BLaER1 (cell line): ENCODE measurements at regions not wholly inside any gene's neighbourhood (a gene's known extent, or its start where the extent isn't known, plus 50 kb on each side); places are given as distances from the start of the nearest gene placed in this dataset.
A peak's percentile ranks its signal among the peaks of the same experiment; 100 is the strongest.

Experiments
- H3K27ac ChIP-seq: shearing (Covaris generic); formaldehyde crosslinking; 2 replicates; pipeline ENCODE4 v1.8.1; 2022
- H3K27me3 ChIP-seq: shearing (Covaris generic); formaldehyde crosslinking; 2 replicates; pipeline ENCODE4 v1.8.1; 2022
- H3K36me3 ChIP-seq: shearing (Covaris generic); formaldehyde crosslinking; 2 replicates; pipeline ENCODE4 v1.8.1; 2022
- H3K4me1 ChIP-seq: shearing (Covaris generic); formaldehyde crosslinking; 2 replicates; pipeline ENCODE4 v1.8.1; 2022
- H3K4me2 ChIP-seq: shearing (Covaris generic); formaldehyde crosslinking; 2 replicates; pipeline ENCODE4 v1.8.1; 2022
- H3K4me3 ChIP-seq: shearing (Covaris generic); formaldehyde crosslinking; 2 replicates; pipeline ENCODE4 v1.8.1; 2022
- H3K9ac ChIP-seq: shearing (Covaris generic); formaldehyde crosslinking; 2 replicates; pipeline ENCODE4 v1.8.1; 2022
- H3K9me3 ChIP-seq: shearing (Covaris generic); formaldehyde crosslinking; 2 replicates; pipeline ENCODE4 v1.8.1; 2022
- H4K20me1 ChIP-seq: shearing (Covaris generic); formaldehyde crosslinking; 2 replicates; pipeline ENCODE4 v1.8.1; 2022
- Cebpa-rat ChIP-seq: shearing (Covaris generic); IDR thresholded peaks from 2 replicates; pipeline ENCODE4 v1.8.1; 2022

- Histone ChIP-seq H3K4me3 (no peak overlapping the region), H3K9me3 (peaks cover 21% of the 10 kb centered on the region), H3K4me1 (peaks cover 44% of the 10 kb centered on the region), H3K36me3 (no peaks in the 10 kb centered on the region), H3K4me2 (peak overlapping the region; percentile 31; the same call in 1 of the 2 replicates), H3K27ac (0 out of 2 replicates have a peak overlapping the region, but pooled peaks have one; percentile 7), H4K20me1 (no peaks in the 10 kb centered on the region), H3K9ac (no peak overlapping the region), H3K27me3 (no peaks in the 10 kb centered on the region)
- no peak for TF ChIP-seq Cebpa-rat
Observed at GRCh38 chr3:194738254-194739093, 52.8 kb downstream of the FAM43A start.

GRCh38 chr3:194739498-194740284 lies 54.0 kb downstream of the FAM43A start:
- Histone ChIP-seq H3K27me3 (no peaks in the 10 kb centered on the region), H3K4me2 (no peak overlapping the region), H3K4me1 (peaks cover 42% of the 10 kb centered on the region), H3K9me3 (peaks cover 13% of the 10 kb centered on the region), H3K9ac (no peak overlapping the region), H3K27ac (no peak overlapping the region), H3K36me3 (no peaks in the 10 kb centered on the region), H3K4me3 (no peak overlapping the region), H4K20me1 (no peaks in the 10 kb centered on the region)
- TF ChIP-seq Cebpa-rat = no peak

DNA sequence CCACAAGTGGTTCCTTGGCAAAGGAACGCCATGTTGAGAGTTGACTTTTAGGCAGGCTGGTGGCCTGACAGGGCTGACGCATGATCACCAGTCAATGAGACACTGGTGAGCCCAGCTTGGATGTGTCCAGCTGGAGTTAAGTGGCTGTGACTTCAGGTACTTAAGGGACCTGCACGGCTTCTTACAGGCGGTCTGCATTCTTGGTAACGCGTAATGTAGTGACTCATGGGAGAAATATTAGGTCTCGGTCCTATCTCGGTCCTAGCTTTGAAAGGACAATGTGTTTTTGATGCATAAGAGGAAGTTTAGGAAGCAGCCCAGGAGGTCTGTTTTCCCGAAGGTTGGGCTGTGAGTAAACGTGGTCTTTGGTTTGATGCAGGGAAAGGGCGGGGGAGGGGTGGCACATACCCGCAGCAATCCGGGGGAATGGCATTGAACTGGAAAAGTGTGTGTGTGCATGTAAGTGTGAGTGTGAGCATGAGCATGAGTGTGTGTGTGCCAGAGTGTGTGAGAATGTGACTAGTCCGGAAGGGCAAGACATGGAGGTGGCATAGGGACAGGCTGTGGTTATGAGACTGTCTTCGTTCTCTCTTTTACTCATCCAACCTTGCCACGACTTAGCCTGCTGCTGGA lies 55.3 kb downstream of the FAM43A start:
- Histone ChIP-seq H3K36me3 (no peaks in the 10 kb centered on the region), H3K9me3 (peaks cover under 1% of the 10 kb centered on the region; the same call in 1 of the 2 replicates), H3K4me1 (peaks cover 47% of the 10 kb centered on the region), H3K4me2 (peak overlapping the region; percentile 17; the same call in 1 of the 2 replicates), H3K9ac (no peak overlapping the region), H3K27ac (no peak overlapping the region), H3K27me3 (no peaks in the 10 kb centered on the region), H3K4me3 (no peak overlapping the region), H4K20me1 (no peaks in the 10 kb centered on the region)
- no peak for TF ChIP-seq Cebpa-rat

- Histone ChIP-seq H3K9me3 (no peaks in the 10 kb centered on the region), H3K27me3 (no peaks in the 10 kb centered on the region), H3K4me2 (no peak overlapping the region), H3K9ac (no peak overlapping the region), H3K36me3 (no peaks in the 10 kb centered on the region), H4K20me1 (no peaks in the 10 kb centered on the region), H3K27ac (no peak overlapping the region), H3K4me1 (peaks cover 38% of the 10 kb centered on the region), H3K4me3 (no peak overlapping the region)
- no peak for TF ChIP-seq Cebpa-rat
Observed at GRCh38 chr3:194741916-194742315, 56.2 kb downstream of the FAM43A start.

DNA sequence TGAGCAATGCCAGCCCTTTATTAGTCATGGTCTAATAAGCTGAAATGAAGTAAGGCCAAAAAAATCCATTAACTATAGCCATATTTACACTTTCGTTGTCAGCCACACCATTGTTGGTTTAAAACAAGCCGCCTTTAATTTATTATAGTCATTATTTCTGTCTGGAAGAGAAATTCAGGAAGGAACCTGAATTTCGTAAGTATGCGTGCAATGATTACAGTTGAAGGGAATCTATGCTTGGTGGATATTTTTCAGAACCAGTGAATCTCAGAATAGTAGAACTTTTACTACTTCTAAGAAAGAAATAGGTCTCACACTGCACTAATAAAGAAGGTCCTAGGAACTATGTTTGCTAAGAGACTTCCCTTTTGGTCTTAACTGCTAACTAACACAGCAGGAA lies 59.1 kb downstream of the FAM43A start:
- no peaks in the 10 kb centered on the region for H4K20me1 ChIP-seq
- H3K36me3 ChIP-seq = no peaks in the 10 kb centered on the region
- H3K9ac ChIP-seq = no peak overlapping the region
- no peaks in the 10 kb centered on the region for H3K27me3 ChIP-seq
- TF ChIP-seq Cebpa-rat = no peak
- H3K4me3 ChIP-seq = no peak overlapping the region
- H3K4me1 ChIP-seq = peaks cover 19% of the 10 kb centered on the region
- no peaks in the 10 kb centered on the region for H3K9me3 ChIP-seq
- no peak overlapping the region for H3K27ac ChIP-seq
- no peak overlapping the region for H3K4me2 ChIP-seq

DNA sequence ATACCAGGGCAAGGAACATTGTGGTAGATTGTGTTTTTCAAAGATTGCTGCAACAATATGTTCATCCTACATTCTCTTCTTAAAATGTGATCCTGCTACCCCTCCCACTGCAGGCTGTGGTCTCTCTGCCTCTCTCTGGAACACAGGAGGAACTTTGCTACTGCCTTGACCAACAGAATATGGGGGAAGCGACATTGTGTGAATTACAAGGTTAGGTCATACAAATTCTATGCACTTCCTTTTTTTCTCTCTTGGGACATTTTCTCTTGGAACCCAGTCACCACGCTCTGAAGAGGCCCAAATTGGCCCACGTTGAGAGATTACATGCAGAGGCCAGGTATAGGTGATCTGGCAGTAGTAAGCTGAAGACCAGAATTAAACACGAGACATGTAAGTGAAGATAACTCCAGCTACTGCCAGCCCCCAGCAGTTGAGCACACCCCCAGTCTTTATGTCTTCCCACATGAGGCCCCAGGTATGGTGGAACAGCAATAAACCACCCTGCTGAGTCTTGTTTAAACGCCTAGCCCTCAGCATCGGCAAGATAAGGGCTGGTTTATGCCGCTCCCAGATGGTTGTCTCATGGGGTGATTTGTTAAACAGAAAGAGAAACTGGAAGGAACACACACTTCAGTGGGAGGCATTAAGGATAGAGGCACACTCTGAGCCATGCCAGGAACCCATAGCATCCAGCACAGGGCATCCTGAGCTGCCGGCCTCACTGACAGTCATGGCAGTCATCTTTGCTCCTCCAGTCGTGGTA lies 59.9 kb downstream of the FAM43A start:
- no peak overlapping the region for H3K9ac ChIP-seq
- peaks cover 19% of the 10 kb centered on the region for H3K4me1 ChIP-seq
- no peaks in the 10 kb centered on the region for H3K36me3 ChIP-seq
- no peaks in the 10 kb centered on the region for H3K9me3 ChIP-seq
- H3K27ac ChIP-seq = no peak overlapping the region
- no peak for TF ChIP-seq Cebpa-rat
- H3K27me3 ChIP-seq = no peaks in the 10 kb centered on the region
- no peak overlapping the region for H3K4me3 ChIP-seq
- peak overlapping the region; percentile 47 for H3K4me2 ChIP-seq
- no peaks in the 10 kb centered on the region for H4K20me1 ChIP-seq

DNA sequence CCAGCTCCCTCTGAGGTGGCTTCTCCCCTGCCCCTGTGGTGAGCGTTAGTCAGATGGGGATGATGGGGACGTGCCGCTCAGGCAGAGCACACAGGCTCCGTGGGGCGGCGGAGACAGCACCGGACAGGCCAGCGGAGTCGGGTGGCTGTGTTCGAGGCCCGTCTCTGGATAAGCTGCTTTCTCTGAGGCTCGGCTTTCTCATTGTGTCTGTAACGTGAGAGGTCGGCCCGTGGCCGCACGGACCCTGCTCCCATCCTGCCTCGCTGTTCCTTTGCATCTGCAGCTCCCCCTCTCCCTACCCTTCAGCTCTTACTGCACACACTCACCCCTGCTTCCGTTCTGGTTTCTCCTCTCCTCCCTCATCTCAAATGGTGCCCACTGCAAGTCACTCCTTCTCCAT lies 62.5 kb downstream of the FAM43A start:
- H3K4me2 ChIP-seq = no peak overlapping the region
- H3K4me3 ChIP-seq = no peak overlapping the region
- peaks cover 9% of the 10 kb centered on the region for H3K4me1 ChIP-seq
- no peak for TF ChIP-seq Cebpa-rat
- no peaks in the 10 kb centered on the region for H3K9me3 ChIP-seq
- no peaks in the 10 kb centered on the region for H4K20me1 ChIP-seq
- no peak overlapping the region for H3K9ac ChIP-seq
- H3K27ac ChIP-seq = no peak overlapping the region
- H3K36me3 ChIP-seq = no peaks in the 10 kb centered on the region
- no peaks in the 10 kb centered on the region for H3K27me3 ChIP-seq

GRCh38 chr3:194749631-194750490 lies 64.2 kb downstream of the FAM43A start:
- Histone ChIP-seq H3K27ac (no peak overlapping the region), H3K4me1 (peaks cover 9% of the 10 kb centered on the region), H3K4me3 (no peak overlapping the region), H3K27me3 (no peaks in the 10 kb centered on the region), H3K9me3 (no peaks in the 10 kb centered on the region), H4K20me1 (no peaks in the 10 kb centered on the region), H3K36me3 (no peaks in the 10 kb centered on the region), H3K9ac (no peak overlapping the region), H3K4me2 (no peak overlapping the region)
- TF ChIP-seq Cebpa-rat = no peak

DNA sequence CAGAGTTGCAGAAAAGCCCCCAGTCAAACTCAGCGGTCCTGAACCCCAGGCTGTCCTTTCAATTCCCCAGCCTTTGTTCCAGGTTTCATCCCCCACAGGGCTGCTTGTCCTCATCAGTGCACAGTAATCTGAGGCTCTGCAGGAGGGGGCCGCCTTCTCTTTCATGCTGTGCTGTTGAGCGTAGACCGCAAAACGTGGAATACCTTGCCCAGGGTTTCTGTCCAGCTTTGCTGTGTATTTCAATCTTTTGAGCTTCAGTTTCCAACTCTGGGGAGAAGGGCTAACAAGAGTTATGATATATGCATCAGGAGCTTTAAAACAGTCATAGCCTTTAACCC lies 64.8 kb downstream of the FAM43A start:
- Histone ChIP-seq H4K20me1 (no peaks in the 10 kb centered on the region), H3K4me3 (no peak overlapping the region), H3K4me2 (no peak overlapping the region), H3K9ac (no peak overlapping the region), H3K27me3 (no peaks in the 10 kb centered on the region), H3K4me1 (peaks cover 6% of the 10 kb centered on the region), H3K27ac (no peak overlapping the region), H3K9me3 (no peaks in the 10 kb centered on the region), H3K36me3 (no peaks in the 10 kb centered on the region)
- no peak for TF ChIP-seq Cebpa-rat
